Transverse colon (tissue), 4 donors: ENCODE measurements at regions not wholly inside any gene's neighbourhood (a gene's known extent, or its start where the extent isn't known, plus 50 kb on each side); places are given as distances from the start of the nearest gene placed in this dataset.
A peak's percentile ranks its signal among the peaks of the same experiment; 100 is the strongest.

ENCODE experiments used
- DNase-seq: peaks from one replicate; pipeline ENCODE4 v3.0.0-alpha.2; 2019
- H3K27ac ChIP-seq, 4 donors: fragments of 200-600 bp; sonication (generic); 2 replicates each; pipeline ENCODE4 v1.5.1; 2016 to 2018; ENCODE audit warnings: inconsistent platforms in 4 of 4
- H3K27me3 ChIP-seq: fragments of 200-600 bp; sonication (generic); 2 replicates; pipeline ENCODE4 v1.5.1; 2017; ENCODE audit warnings: inconsistent platforms
- H3K36me3 ChIP-seq, 4 donors: fragments of 200-600 bp; sonication (generic); 2 replicates each; pipeline ENCODE4 v1.5.1; 2017 to 2019; ENCODE audit warnings: inconsistent platforms in 4 of 4
- H3K4me1 ChIP-seq, 4 donors: fragments of 200-600 bp; sonication (generic); 2 replicates each; pipeline ENCODE4 v1.5.1; 2017 to 2020; ENCODE audit warnings: inconsistent platforms in 4 of 4
- H3K4me3 ChIP-seq, 4 donors: fragments of 200-600 bp; sonication (generic); 1 replicate in 1 of 4; 2 replicates in 3 of 4; pipeline versions ENCODE4 v1.5.1 to v1.6.1; 2017 to 2019; ENCODE audit warnings: inconsistent platforms in 4 of 4
- H3K9me3 ChIP-seq, 2 donors: fragments of 200-600 bp; sonication (generic); 2 replicates each; pipeline ENCODE4 v1.5.1; 2017 to 2019; ENCODE audit warnings: inconsistent platforms in 2 of 2
- EP300 ChIP-seq: sonication (generic); formaldehyde crosslinking; IDR thresholded peaks from one replicate; pipeline ENCODE4 v1.6.1; 2017; ENCODE audit warnings: antibody characterized with exemption, low read depth
- POLR2A ChIP-seq: fragments of 450-650 bp; IDR thresholded peaks from one replicate; pipeline ENCODE4 v1.6.1; 2016; ENCODE audit warnings: antibody characterized with exemption, mild to moderate bottlenecking, moderate library complexity
- POLR2AphosphoS5 ChIP-seq, 3 donors: sonication (generic); formaldehyde crosslinking; IDR thresholded peaks; one replicate each; pipeline ENCODE4 v1.6.1; 2016; ENCODE audit warnings: antibody characterized with exemption in 3 of 3
- WGBS, 2 donors: methylation state at CpG; one replicate each; pipeline ENCODE4 v1.1.5; 2018; ENCODE audit warnings: low coverage in 1 of 2; 5-methylcytosine and 5-hydroxymethylcytosine counted together
- in situ Hi-C, 4 donors: fragments of 200-750 bp; cut with MboI; loops; one replicate each; pipeline versions ENCODE4 v1.15.0 to v1.15.1; 2017; ENCODE audit warnings: low sequenced_read_pairs in 3 of 4, low pct_ligation_motif_present in 1 of 4, low pct_unique_long_range_greater_than_20kb in 1 of 4
- intact Hi-C: fragments of 100-400 bp; cut with DNase I; formaldehyde crosslinking; loops from one replicate; pipeline ENCODE4 v1.15.1; 2023; ENCODE audit warnings: low total_unique reads
- TF ChIP-seq, protein P1 (sequence below), 5 experiments: fragments of 200-600 bp in 3 of 5; fragments of 450-650 bp in 2 of 5; sonication (generic) in 3 of 5; IDR thresholded peaks; 1 replicate in 2 of 5; 2 replicates in 3 of 5; pipeline ENCODE4 v1.5.1; 2016 to 2017; ENCODE audit warnings: antibody characterized with exemption in 5 of 5, inconsistent platforms in 3 of 5, mild to moderate bottlenecking in 2 of 5, moderate library complexity in 1 of 5

- in situ Hi-C loops = no loop called here
- WGBS, 2 donors = 93 to 95% methylated on average over 3 to 10 of the region's 20 CpGs
- intact Hi-C loops = no loop called here
- Histone ChIP-seq H3K9me3 (no peaks in the 10 kb centered on the region), H3K27me3 (no peaks in the 10 kb centered on the region), H3K36me3 (no peaks in the 10 kb centered on the region), H3K4me1 (peaks cover 5 to 27% (median 16%) of the 10 kb centered on the region in 4 donors), H3K27ac (no peak overlapping the region), H3K4me3 (no peak overlapping the region)
- DNase-seq = no peak
- no peak for TF ChIP-seq EP300
- no peak for TF ChIP-seq POLR2A
- TF ChIP-seq, protein P1, sequence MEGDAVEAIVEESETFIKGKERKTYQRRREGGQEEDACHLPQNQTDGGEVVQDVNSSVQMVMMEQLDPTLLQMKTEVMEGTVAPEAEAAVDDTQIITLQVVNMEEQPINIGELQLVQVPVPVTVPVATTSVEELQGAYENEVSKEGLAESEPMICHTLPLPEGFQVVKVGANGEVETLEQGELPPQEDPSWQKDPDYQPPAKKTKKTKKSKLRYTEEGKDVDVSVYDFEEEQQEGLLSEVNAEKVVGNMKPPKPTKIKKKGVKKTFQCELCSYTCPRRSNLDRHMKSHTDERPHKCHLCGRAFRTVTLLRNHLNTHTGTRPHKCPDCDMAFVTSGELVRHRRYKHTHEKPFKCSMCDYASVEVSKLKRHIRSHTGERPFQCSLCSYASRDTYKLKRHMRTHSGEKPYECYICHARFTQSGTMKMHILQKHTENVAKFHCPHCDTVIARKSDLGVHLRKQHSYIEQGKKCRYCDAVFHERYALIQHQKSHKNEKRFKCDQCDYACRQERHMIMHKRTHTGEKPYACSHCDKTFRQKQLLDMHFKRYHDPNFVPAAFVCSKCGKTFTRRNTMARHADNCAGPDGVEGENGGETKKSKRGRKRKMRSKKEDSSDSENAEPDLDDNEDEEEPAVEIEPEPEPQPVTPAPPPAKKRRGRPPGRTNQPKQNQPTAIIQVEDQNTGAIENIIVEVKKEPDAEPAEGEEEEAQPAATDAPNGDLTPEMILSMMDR (IDR thresholded peaks at IDR 0.05) = peak in 2 of 5 experiments; percentile 19
- TF ChIP-seq POLR2AphosphoS5 (IDR thresholded peaks at IDR 0.05) = no peak
Measured at GRCh38 chr6:44062771-44063560, 64.3 kb downstream of the MRPL14 start.

- TF ChIP-seq EP300 (no peak), POLR2AphosphoS5 (IDR thresholded peaks at IDR 0.05) (no peak), POLR2A (no peak)
- TF ChIP-seq, protein P1 (IDR thresholded peaks at IDR 0.05) = no peak
- H3K27ac ChIP-seq = peak overlapping the region in 1 of 4 donors; percentile 7
- no peaks in the 10 kb centered on the region for H3K27me3 ChIP-seq
- H3K9me3 ChIP-seq = no peaks in the 10 kb centered on the region
- intact Hi-C loops = no loop called here
- H3K36me3 ChIP-seq = no peaks in the 10 kb centered on the region
- in situ Hi-C loops = no loop called here
- no peak overlapping the region for H3K4me3 ChIP-seq
- no peak for DNase-seq
- peaks cover 5 to 29% (median 16%) of the 10 kb centered on the region in 4 donors for H3K4me1 ChIP-seq
- 89% methylated on average over 3 of the region's 3 CpGs; no CpG with 5 or more reads in 1 of the 2 donors for WGBS, 2 donors
Measured at GRCh38 chr6:44062105-44062770, 65.0 kb downstream of the MRPL14 start.

GRCh38 chr6:44061375-44062104 is 65.7 kb downstream of the MRPL14 start:
- Histone ChIP-seq H3K9me3 (no peaks in the 10 kb centered on the region), H3K4me3 (no peak overlapping the region), H3K36me3 (no peaks in the 10 kb centered on the region), H3K27ac (peak overlapping the region in 1 of 4 donors; percentile 7), H3K4me1 (peaks cover 5 to 32% (median 16%) of the 10 kb centered on the region in 4 donors), H3K27me3 (no peaks in the 10 kb centered on the region)
- in situ Hi-C loops (no loop called here), intact Hi-C loops (no loop called here)
- WGBS, 2 donors = 77 to 83% methylated on average over 3 to 5 of the region's 5 CpGs
- TF ChIP-seq, protein P1 (IDR thresholded peaks at IDR 0.05) = no peak
- TF ChIP-seq POLR2AphosphoS5 (IDR thresholded peaks at IDR 0.05) = no peak
- TF ChIP-seq EP300 = no peak
- no peak for TF ChIP-seq POLR2A
- no peak for DNase-seq
